Stomach smooth muscle (tissue), 2 donors: ENCODE measurements at regions not wholly inside any gene's neighbourhood (a gene's known extent, or its start where the extent isn't known, plus 50 kb on each side); places are given as distances from the start of the nearest gene placed in this dataset.

Source experiments
- H3K27ac ChIP-seq: one replicate; pipeline ENCODE4 v1.7.0; 2013; ENCODE audit warnings: mild to moderate bottlenecking, low read length, inconsistent platforms
- H3K27me3 ChIP-seq, 2 donors: one replicate each; pipeline ENCODE4 v1.7.0; 2013; ENCODE audit warnings: low read length in 2 of 2; ENCODE audit not compliant: insufficient read depth in 2 of 2, control insufficient read depth in 1 of 2
- H3K36me3 ChIP-seq, 2 donors: one replicate each; pipeline ENCODE4 v1.7.0; 2013; ENCODE audit warnings: low read length in 2 of 2; ENCODE audit not compliant: control insufficient read depth in 2 of 2, insufficient read depth in 2 of 2
- H3K4me1 ChIP-seq: one replicate; pipeline ENCODE4 v1.7.0; 2013; ENCODE audit warnings: low read length; ENCODE audit not compliant: control insufficient read depth, insufficient read depth
- H3K4me3 ChIP-seq, 2 donors: one replicate each; pipeline ENCODE4 v1.7.0; 2013; ENCODE audit warnings: low read length in 2 of 2
- H3K9ac ChIP-seq, 2 donors: one replicate each; pipeline ENCODE4 v1.7.0; 2013; ENCODE audit warnings: low read length in 2 of 2, mild to moderate bottlenecking in 1 of 2
- H3K9me3 ChIP-seq, 2 donors: one replicate each; pipeline ENCODE4 v1.7.0; 2013; ENCODE audit warnings: low read length in 2 of 2; ENCODE audit not compliant: control insufficient read depth in 2 of 2
- donor health status: healthy.
- donor health status: Pancreatic carcinoma.

- Histone ChIP-seq H3K4me1 (peaks cover 15% of the 10 kb centered on the region), H3K36me3 (peaks cover 17 to 23% of the 10 kb centered on the region in 2 donors), H3K4me3 (no peak overlapping the region), H3K27me3 (no peaks in the 10 kb centered on the region), H3K9me3 (no peaks in the 10 kb centered on the region), H3K9ac (no peak overlapping the region), H3K27ac (no peak overlapping the region)
Observed at GRCh38 chr22:25360411-25360810, 141.0 kb downstream of the CRYBB2 start.

DNA sequence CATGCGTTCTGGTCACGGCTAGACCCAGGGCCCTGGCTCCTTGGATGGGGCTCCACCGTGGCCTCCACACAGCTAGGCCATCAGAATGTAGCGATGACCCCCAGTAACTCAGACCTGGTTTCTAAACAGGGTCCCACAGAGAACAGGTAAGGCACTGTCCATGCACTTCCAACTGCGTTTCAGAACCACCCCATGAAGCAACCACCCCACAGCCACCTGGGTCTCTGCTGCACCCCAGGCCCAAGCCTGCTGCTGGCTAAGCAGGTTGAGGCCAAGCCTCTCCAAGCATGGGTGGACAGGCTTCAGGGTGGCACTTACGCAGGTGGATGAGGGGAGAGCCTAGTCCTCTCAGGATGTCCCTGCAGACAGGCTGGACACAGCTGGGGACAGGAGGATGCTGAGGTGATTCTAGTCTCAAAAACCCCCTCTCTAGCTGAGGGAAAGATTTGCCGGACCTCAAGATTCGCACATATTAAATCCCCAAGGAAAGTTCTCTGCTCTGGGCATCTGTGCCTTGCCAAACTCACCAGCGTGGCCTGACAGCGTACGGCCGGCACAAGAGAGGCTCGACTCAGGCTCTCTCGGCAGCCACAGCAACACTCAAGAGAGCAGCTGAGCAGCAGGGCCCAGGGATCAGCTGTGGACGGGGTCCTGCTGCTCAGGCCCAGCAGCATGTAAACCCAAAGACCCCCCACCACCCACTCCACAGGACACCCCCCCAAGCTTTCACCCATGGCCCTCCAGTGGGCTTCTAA lies 141.6 kb downstream of the CRYBB2 start:
- no peak overlapping the region for H3K4me3 ChIP-seq
- no peak overlapping the region for H3K27ac ChIP-seq
- H3K9me3 ChIP-seq, result no peaks in the 10 kb centered on the region
- H3K27me3 ChIP-seq, result no peaks in the 10 kb centered on the region
- no peak overlapping the region for H3K9ac ChIP-seq
- H3K4me1 ChIP-seq, result peaks cover 20% of the 10 kb centered on the region
- peaks cover 17 to 23% of the 10 kb centered on the region in 2 donors for H3K36me3 ChIP-seq

DNA sequence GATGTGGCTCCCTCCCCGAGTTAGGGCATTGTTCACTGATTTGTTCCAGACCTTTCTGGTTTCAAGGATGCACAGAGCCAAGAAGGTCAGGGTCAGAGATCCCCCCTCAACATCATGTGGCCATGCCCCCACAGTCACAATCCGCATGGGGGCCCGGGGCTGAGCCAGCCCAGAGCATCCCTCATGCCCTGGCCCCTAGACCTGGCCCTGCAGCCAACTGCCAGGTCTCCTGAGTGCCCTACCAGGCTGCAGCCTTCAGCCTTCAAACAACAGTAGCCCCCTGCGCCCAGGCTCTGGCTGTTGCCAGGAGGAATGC lies 142.4 kb downstream of the CRYBB2 start:
- Histone ChIP-seq H3K4me3 (no peak overlapping the region), H3K9me3 (no peaks in the 10 kb centered on the region), H3K36me3 (peaks cover 13 to 21% of the 10 kb centered on the region in 2 donors), H3K4me1 (peaks cover 20% of the 10 kb centered on the region), H3K27me3 (no peaks in the 10 kb centered on the region), H3K27ac (no peak overlapping the region), H3K9ac (no peak overlapping the region)

DNA sequence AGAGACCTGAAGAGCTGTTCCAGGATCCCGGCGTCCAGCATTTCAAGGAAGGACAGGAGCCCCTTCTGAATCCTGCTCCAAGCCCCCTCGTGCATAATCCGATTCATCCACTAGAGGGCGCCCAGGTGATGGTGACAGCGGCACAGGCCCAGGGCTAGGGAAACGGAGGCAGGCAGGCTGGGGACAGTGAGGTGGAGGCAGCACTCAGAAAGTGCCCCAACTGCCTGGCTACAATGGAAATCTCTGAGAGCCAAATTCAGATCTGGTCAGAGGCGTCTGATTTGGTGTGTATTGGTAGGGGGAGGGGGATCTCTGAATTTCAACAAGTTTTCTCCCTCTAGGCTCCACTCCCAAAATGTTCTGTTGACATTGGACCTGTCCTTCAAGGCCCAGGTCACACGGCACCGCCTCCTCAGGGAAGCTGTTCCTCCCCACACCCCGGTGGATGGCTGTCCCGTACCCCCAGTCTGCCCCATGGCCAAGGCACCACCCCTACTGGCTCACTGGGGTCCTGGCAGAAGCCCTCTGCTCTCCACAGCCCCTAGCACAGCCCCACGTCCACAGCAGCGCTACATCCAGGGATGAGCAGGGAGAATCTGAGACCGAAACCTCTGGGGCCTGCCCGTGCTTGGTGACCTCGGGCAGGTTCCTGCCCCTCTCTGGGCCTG lies 142.9 kb downstream of the CRYBB2 start:
- Histone ChIP-seq H3K27me3 (no peaks in the 10 kb centered on the region), H3K4me1 (peaks cover 20% of the 10 kb centered on the region), H3K27ac (no peak overlapping the region), H3K4me3 (no peak overlapping the region), H3K36me3 (peaks cover 9 to 18% of the 10 kb centered on the region in 2 donors), H3K9me3 (no peaks in the 10 kb centered on the region), H3K9ac (no peak overlapping the region)

DNA sequence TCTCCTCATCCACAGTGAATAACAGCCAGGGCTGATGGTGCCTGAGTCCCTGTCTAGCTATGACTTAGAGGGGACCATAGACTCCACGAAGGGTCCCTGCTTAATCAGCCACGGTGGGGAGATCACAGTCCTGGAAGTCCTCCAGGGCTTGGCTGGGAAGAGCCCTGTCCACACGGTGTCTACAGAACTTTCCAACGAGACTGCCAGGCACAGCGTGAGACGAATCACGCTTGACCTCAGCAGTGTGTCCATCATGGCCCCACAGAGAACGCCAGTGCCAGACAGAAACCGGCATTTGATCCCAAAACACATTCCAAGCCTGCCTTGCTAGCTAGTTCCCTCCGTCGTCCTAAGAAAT lies 143.4 kb downstream of the CRYBB2 start:
- H3K27me3 ChIP-seq, result no peaks in the 10 kb centered on the region
- H3K9me3 ChIP-seq, result no peaks in the 10 kb centered on the region
- no peak overlapping the region for H3K27ac ChIP-seq
- peaks cover 4 to 13% of the 10 kb centered on the region in 2 donors for H3K36me3 ChIP-seq
- no peak overlapping the region for H3K9ac ChIP-seq
- peaks cover 20% of the 10 kb centered on the region for H3K4me1 ChIP-seq
- H3K4me3 ChIP-seq, result no peak overlapping the region

- Histone ChIP-seq H3K27me3 (no peaks in the 10 kb centered on the region), H3K27ac (no peak overlapping the region), H3K4me1 (peaks cover 20% of the 10 kb centered on the region), H3K9ac (no peak overlapping the region), H3K9me3 (no peaks in the 10 kb centered on the region), H3K4me3 (no peak overlapping the region), H3K36me3 (peaks cover 4 to 9% of the 10 kb centered on the region in 2 donors)
Observed at GRCh38 chr22:25363474-25363873, 144.0 kb downstream of the CRYBB2 start.

DNA sequence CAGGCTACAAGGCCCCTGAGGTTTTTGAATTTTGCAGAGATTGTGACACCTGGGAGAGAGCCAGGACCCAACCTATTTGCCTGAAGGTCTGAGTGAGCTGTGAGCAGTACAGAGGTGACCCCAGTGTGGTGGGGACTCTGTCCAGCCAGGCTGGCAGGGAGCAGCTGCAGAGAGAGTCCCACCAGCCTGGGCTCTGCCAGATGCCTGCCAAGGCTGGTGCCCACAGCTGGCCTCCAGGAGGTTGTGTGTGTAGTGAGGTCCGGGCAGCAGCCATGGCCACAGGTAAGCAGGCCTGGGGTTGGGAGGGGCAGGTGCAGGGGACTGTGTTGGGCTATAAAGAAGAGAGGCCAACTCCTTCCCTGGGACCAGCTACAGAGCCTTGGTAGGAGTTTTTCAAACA lies 144.8 kb downstream of the CRYBB2 start:
- H3K36me3 ChIP-seq, result peaks cover 4 to 7% of the 10 kb centered on the region in 2 donors
- H3K9me3 ChIP-seq, result no peaks in the 10 kb centered on the region
- H3K4me1 ChIP-seq, result peaks cover 20% of the 10 kb centered on the region
- H3K27ac ChIP-seq, result no peak overlapping the region
- no peaks in the 10 kb centered on the region for H3K27me3 ChIP-seq
- no peak overlapping the region for H3K4me3 ChIP-seq
- H3K9ac ChIP-seq, result no peak overlapping the region

DNA sequence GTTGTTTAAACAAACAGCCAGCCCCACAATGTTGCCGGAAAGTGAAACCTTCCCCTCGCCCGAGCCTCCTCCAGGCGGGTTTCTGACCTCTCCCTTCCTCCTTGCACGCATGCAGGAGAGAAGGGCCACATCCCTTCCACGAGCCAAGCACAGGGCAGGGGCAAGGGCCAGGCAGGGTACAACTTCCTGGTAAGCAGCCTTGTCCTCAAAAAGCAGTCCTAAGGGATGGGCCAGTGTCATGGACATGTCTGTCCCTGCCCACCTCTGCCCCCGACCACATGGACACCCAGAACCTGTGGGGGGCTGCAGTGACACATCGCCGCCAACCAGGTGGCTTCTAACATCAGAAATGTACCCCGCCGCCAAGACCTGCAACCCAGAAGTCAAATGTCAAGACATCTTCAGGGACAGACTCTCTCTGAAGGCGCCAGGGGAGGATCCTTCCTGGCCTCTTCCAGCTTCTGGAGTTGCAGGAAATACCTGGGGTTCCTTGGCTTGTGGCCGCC lies 145.3 kb downstream of the CRYBB2 start:
- no peaks in the 10 kb centered on the region for H3K27me3 ChIP-seq
- no peak overlapping the region for H3K4me3 ChIP-seq
- H3K4me1 ChIP-seq, result peaks cover 20% of the 10 kb centered on the region

GRCh38 chr22:25365491-25366261 lies 146.2 kb downstream of the CRYBB2 start:
- no peak overlapping the region for H3K27ac ChIP-seq
- H3K36me3 ChIP-seq, result no peaks in the 10 kb centered on the region
- no peaks in the 10 kb centered on the region for H3K27me3 ChIP-seq
- H3K9me3 ChIP-seq, result no peaks in the 10 kb centered on the region
- H3K4me1 ChIP-seq, result peaks cover 20% of the 10 kb centered on the region
- no peak overlapping the region for H3K9ac ChIP-seq
- H3K4me3 ChIP-seq, result no peak overlapping the region

More for the DNA sequence above, 145.3 kb downstream of the CRYBB2 start:
- Histone ChIP-seq H3K27ac (no peak overlapping the region), H3K36me3 (peaks cover 3% of the 10 kb centered on the region in 2 donors), H3K9ac (no peak overlapping the region), H3K9me3 (no peaks in the 10 kb centered on the region)

- peaks cover 20% of the 10 kb centered on the region for H3K4me1 ChIP-seq
- H3K27me3 ChIP-seq, result no peaks in the 10 kb centered on the region
- no peak overlapping the region for H3K27ac ChIP-seq
- H3K9ac ChIP-seq, result no peak overlapping the region
- H3K4me3 ChIP-seq, result no peak overlapping the region
- H3K9me3 ChIP-seq, result no peaks in the 10 kb centered on the region
- no peaks in the 10 kb centered on the region for H3K36me3 ChIP-seq
Observed at GRCh38 chr22:25366408-25366807, 147.0 kb downstream of the CRYBB2 start.
